GM19468 (cell line): ENCODE measurements at regions not wholly inside any gene's neighbourhood (a gene's known extent, or its start where the extent isn't known, plus 50 kb on each side); places are given as distances from the start of the nearest gene placed in this dataset.

ENCODE experiments used
- ATAC-seq: cut with Tn5 transposase; IDR thresholded peaks from one replicate; pipeline ENCODE4 v1.9.1; 2021; ENCODE audit warnings: mild to moderate bottlenecking, moderate library complexity, moderate number of reproducible peaks; ENCODE audit not compliant: unreplicated experiment; ENCODE audit errors: extremely low read depth

DNA sequence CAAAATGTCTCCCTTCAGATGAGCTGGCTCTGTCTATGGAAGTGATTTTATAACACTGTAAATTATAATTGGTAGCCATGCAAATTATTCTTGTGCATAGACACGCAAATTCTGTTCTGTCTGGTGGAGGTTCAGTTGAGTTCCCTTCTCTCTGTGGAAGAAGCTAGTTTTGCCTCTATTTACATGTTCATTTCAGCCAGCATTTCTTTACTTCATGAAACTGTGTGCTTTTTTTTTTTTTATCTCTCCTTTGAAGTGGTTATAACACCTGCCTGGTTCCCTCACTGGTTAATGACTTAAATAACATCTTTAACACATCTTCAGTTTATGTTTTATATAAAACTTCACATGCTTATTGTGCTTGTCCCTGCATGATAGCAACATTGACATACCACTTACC is 149.4 kb upstream of the FBXL7 start:
- ATAC-seq, result no peak

DNA sequence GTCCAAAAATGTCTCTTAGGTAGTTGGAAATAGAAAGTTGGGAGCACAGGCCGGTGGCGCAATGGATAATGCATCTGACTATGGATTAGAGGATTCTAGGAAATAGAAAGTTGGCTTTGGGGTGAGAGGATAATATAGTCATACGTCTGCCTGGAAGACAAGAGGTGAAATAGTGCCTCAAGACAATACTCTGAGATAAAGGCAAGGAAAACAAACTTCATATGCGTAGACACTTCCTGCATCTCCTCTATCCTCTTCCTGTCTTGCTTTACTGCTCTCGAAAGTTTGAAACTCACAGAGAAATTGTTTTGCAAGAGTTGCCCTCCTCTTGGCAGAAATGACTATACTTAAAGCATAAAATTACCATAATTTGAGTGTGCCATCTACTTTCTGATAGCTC is 153.2 kb upstream of the FBXL7 start:
- no peak for ATAC-seq

GRCh38 chr5:15344954-15345353 is 155.0 kb upstream of the FBXL7 start:
- no peak for ATAC-seq

GRCh38 chr5:15338546-15338945 is 161.4 kb upstream of the FBXL7 start:
- ATAC-seq, result no peak

DNA sequence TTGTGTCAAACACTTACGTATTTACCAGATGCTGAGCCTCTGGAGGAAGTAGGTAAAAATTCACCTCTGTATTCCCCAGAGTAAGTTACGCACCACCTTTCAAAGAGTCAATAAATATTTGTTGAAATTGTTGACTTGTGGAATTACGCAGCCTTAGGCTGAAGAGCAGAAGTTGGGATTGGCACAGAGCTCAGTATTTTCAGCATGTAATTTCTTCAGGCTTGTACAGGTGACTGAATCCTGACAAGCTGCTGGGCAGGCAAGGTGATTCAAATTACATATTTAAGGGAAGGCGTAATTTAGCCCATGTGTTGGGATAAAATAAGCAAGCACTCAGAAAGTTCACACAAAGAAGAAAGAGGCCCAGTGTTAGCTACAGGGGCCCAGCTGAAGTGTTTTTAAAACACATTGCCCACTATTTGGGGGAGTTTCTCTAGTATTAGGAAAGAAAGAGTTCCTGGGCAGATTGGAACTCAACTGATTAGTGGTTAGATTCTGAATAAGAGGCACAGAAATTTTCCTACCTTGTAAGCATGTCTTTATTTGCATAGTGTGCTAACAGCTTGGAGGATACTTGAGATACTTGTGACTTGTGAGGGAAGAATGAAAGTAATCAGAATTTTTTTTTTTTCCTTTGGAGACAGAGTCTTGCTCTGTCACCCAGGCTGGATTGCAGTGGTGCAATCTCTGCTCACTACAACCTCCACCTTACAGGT is 165.3 kb upstream of the FBXL7 start:
- ATAC-seq, result no peak

DNA sequence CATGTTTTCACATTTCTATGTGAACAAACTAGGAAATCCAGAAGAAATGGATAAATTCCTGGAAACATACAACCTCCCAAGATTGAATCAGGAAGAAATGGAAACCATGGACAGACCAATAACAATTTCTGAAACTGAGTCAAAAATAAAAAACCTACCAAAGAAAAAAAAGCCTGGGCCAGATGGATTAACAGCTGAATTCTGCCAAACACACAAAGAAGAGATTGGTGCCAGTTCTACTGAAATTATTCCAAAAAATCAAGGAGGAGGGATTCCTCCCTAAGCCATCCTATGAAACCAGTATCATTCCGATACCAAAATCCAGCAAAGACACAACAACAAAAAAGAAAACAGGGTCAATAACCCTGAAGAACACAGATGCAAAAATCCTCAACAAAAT is 166.9 kb upstream of the FBXL7 start:
- no peak for ATAC-seq

DNA sequence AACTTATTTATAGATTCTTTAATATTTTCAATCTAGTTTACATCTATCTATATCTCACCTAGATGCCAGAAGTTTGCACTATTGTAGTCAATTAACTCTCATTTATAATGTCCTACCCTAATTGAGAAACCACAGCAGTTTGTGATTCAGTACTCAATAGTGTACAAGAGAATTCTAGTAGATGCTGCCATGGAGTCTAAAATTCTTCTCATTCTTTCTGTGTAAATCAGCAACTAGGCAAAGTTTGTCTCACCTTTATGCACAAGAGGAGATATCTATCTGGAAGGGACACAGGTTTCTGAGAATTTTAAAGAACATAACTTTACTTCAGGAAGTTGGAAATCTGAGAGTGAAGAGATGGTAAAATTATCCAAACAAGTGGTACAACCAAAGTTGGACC is 173.0 kb upstream of the FBXL7 start:
- ATAC-seq, result no peak

- no peak for ATAC-seq
These were observed 173.5 kb upstream of the FBXL7 start for GRCh38 chr5:15326471-15326870.

DNA sequence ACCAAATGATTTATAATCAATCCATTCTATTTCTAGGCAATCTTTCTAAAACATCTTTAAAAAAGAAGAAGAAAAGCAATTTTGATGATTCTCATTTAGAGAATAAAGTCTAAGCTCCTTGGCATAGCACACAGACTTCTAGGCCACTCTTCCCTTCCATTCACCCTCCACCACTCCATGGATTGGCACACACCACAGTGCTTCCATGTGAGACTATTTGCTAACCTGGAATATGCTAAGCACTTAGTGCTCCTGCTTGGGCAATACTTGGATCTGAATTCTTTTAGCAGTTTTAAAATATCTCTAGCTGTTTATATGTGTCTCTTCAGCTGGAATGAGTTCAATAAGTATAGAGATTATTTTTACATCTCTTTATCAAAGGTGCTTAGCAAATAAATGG is 177.6 kb upstream of the FBXL7 start:
- ATAC-seq, result no peak

GRCh38 chr5:15321776-15322175 is 178.2 kb upstream of the FBXL7 start:
- ATAC-seq, result no peak

DNA sequence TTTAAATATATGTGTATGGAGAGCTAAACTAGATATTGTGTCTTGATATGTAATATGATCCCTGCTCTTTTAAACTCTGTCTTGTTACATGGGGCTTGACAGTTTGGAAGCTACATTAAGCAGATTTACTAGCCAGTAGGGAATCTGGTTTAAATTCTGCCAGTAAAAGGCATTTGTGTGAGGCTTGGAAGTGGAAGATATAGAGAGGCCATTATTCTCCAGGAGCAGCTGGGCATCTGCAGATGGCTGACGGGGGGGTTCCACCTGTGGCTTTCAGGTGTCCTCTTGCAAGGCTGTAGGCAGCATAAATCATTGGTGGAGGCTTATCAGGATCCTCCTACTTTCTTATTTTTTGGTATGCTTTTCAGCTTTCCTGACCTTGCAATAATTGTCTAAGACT is 179.1 kb upstream of the FBXL7 start:
- no peak for ATAC-seq

DNA sequence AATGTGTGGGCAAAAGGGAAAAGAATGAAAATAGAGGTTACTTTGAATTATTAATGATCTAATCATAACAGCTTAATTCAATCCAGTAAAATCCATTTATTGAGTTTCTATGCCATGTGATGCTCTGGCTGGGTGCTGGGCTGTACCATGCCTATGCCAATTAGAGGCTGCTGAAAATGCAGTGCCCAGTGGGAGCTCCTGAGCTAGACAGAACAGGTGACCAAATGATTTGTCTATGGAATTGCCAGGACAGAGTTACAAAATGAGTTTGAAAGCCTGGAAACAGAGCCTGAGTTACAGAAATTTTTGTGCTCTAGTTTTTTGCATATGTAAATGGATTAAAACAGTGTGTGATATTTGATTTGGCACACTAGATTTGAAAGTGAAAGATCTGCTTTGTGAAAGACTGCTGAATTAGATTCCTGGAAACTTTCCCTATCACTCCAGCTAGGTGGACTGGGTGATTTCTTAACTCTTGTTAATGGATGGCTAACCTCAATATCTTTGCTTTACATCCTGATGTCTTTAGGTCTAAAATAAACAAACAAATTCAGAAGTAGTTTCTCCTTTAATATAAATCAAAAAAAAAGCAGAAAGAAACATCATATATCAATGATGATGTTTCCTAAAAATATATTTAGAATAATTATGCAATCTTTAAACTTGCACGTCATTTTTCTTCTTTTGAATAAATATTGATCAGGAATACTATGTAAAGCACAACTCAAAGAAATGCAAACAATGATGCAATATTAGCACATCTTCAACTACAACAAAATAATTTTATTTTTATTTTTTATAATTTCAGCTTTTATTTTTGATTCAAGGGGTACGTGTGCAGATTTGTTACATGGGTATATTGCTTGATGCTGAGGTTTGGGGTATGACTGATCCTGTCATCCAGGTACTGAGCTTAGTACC is 194.8 kb upstream of the FBXL7 start:
- no peak for ATAC-seq

DNA sequence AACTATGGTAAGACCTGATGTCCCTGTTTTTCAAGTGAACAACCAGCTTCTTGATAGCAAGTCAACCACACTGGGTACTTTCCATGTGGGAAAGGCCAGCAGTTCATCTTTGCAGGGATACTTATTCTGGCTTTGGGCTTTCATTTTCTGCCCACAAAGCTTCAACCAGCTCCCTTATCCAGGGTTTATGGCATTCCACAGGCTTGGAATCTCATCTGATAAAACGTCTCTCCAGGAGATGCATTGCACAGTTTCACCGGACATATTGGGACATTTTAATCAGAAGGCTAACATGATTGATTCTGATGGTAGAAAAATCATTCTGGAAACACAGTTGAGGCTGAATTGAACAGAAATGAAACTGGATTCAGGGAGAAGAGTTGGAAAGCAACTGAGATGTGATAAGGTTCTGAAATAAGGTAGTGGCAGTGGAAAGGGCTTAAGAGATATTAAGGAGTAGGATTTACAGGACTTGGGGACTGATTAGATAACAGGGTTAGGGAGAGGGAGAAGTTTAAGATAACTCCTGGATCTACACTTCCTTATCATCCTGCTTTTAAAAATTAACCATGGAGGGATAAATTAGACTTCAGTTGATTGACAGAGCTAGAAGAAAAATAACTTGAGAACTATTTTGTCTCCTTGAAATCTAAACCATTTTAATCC is 195.8 kb upstream of the FBXL7 start:
- no peak for ATAC-seq

DNA sequence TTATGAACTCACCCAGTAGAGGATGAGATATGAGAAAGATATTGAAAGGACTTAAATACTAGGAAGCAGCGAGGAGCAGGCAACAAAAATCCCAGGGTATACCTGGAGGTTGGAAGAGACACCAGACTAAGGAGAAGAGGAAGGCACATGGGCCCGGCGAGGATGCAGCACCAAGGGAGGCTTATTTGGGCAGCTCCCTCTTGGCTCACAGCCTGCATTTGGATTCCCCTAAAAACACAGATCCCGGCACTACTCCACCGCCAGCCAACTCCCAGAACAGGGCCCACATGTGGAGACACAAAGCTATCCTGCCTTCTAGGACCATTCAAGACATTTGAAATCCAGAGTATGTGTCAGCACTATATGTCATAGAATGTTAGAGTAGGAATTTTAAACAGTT is 199.8 kb upstream of the FBXL7 start:
- ATAC-seq, result no peak

- ATAC-seq, result no peak
These were observed 209.0 kb upstream of the FBXL7 start for GRCh38 chr5:15290953-15291352.

- ATAC-seq, result no peak
These were observed 213.3 kb upstream of the FBXL7 start for GRCh38 chr5:15286650-15287049.

- no peak for ATAC-seq
These were observed 213.9 kb upstream of the FBXL7 start for GRCh38 chr5:15285901-15286583.

GRCh38 chr5:15284706-15285105 is 215.3 kb upstream of the FBXL7 start:
- ATAC-seq, result no peak

- no peak for ATAC-seq
These were observed 216.9 kb upstream of the FBXL7 start for GRCh38 chr5:15283076-15283475.

GRCh38 chr5:15282611-15283010 is 217.4 kb upstream of the FBXL7 start:
- no peak for ATAC-seq
